Transverse colon (tissue), 4 donors: ENCODE measurements at regions not wholly inside any gene's neighbourhood (a gene's known extent, or its start where the extent isn't known, plus 50 kb on each side); places are given as distances from the start of the nearest gene placed in this dataset.

Experiments used
- DNase-seq: peaks from one replicate; pipeline ENCODE4 v3.0.0-alpha.2; 2019
- H3K27ac ChIP-seq, 4 donors: fragments of 200-600 bp; sonication (generic); 2 replicates each; pipeline ENCODE4 v1.5.1; 2016 to 2018; ENCODE audit warnings: inconsistent platforms in 4 of 4
- H3K27me3 ChIP-seq: fragments of 200-600 bp; sonication (generic); 2 replicates; pipeline ENCODE4 v1.5.1; 2017; ENCODE audit warnings: inconsistent platforms
- H3K36me3 ChIP-seq, 4 donors: fragments of 200-600 bp; sonication (generic); 2 replicates each; pipeline ENCODE4 v1.5.1; 2017 to 2019; ENCODE audit warnings: inconsistent platforms in 4 of 4
- H3K4me1 ChIP-seq, 4 donors: fragments of 200-600 bp; sonication (generic); 2 replicates each; pipeline ENCODE4 v1.5.1; 2017 to 2020; ENCODE audit warnings: inconsistent platforms in 4 of 4
- H3K4me3 ChIP-seq, 4 donors: fragments of 200-600 bp; sonication (generic); 1 replicate in 1 of 4; 2 replicates in 3 of 4; pipeline versions ENCODE4 v1.5.1 to v1.6.1; 2017 to 2019; ENCODE audit warnings: inconsistent platforms in 4 of 4
- H3K9me3 ChIP-seq, 2 donors: fragments of 200-600 bp; sonication (generic); 2 replicates each; pipeline ENCODE4 v1.5.1; 2017 to 2019; ENCODE audit warnings: inconsistent platforms in 2 of 2
- EP300 ChIP-seq: sonication (generic); formaldehyde crosslinking; IDR thresholded peaks from one replicate; pipeline ENCODE4 v1.6.1; 2017; ENCODE audit warnings: antibody characterized with exemption, low read depth
- POLR2A ChIP-seq: fragments of 450-650 bp; IDR thresholded peaks from one replicate; pipeline ENCODE4 v1.6.1; 2016; ENCODE audit warnings: antibody characterized with exemption, mild to moderate bottlenecking, moderate library complexity
- POLR2AphosphoS5 ChIP-seq, 3 donors: sonication (generic); formaldehyde crosslinking; IDR thresholded peaks; one replicate each; pipeline ENCODE4 v1.6.1; 2016; ENCODE audit warnings: antibody characterized with exemption in 3 of 3
- WGBS, 2 donors: methylation state at CpG; one replicate each; pipeline ENCODE4 v1.1.5; 2018; ENCODE audit warnings: low coverage in 1 of 2; 5-methylcytosine and 5-hydroxymethylcytosine counted together
- in situ Hi-C, 4 donors: fragments of 200-750 bp; cut with MboI; loops; one replicate each; pipeline versions ENCODE4 v1.15.0 to v1.15.1; 2017; ENCODE audit warnings: low sequenced_read_pairs in 3 of 4, low pct_ligation_motif_present in 1 of 4, low pct_unique_long_range_greater_than_20kb in 1 of 4
- intact Hi-C: fragments of 100-400 bp; cut with DNase I; formaldehyde crosslinking; loops from one replicate; pipeline ENCODE4 v1.15.1; 2023; ENCODE audit warnings: low total_unique reads
- TF ChIP-seq, protein P1 (sequence below), 5 experiments: fragments of 200-600 bp in 3 of 5; fragments of 450-650 bp in 2 of 5; sonication (generic) in 3 of 5; IDR thresholded peaks; 1 replicate in 2 of 5; 2 replicates in 3 of 5; pipeline ENCODE4 v1.5.1; 2016 to 2017; ENCODE audit warnings: antibody characterized with exemption in 5 of 5, inconsistent platforms in 3 of 5, mild to moderate bottlenecking in 2 of 5, moderate library complexity in 1 of 5

GRCh38 chr2:56671973-56672569 is 488.3 kb downstream of the CCDC85A start:
- DNase-seq: no peak
- in situ Hi-C loops (no loop called here), intact Hi-C loops (no loop called here)
- H3K4me3 ChIP-seq: no peak overlapping the region
- 60 to 70% methylated on average over 3 to 5 of the region's 5 CpGs for WGBS, 2 donors
- TF ChIP-seq POLR2A (no peak), EP300 (no peak), POLR2AphosphoS5 (IDR thresholded peaks at IDR 0.05) (no peak)
- TF ChIP-seq, protein P1, sequence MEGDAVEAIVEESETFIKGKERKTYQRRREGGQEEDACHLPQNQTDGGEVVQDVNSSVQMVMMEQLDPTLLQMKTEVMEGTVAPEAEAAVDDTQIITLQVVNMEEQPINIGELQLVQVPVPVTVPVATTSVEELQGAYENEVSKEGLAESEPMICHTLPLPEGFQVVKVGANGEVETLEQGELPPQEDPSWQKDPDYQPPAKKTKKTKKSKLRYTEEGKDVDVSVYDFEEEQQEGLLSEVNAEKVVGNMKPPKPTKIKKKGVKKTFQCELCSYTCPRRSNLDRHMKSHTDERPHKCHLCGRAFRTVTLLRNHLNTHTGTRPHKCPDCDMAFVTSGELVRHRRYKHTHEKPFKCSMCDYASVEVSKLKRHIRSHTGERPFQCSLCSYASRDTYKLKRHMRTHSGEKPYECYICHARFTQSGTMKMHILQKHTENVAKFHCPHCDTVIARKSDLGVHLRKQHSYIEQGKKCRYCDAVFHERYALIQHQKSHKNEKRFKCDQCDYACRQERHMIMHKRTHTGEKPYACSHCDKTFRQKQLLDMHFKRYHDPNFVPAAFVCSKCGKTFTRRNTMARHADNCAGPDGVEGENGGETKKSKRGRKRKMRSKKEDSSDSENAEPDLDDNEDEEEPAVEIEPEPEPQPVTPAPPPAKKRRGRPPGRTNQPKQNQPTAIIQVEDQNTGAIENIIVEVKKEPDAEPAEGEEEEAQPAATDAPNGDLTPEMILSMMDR (IDR thresholded peaks at IDR 0.05): no peak
- no peaks in the 10 kb centered on the region for H3K27me3 ChIP-seq
- H3K36me3 ChIP-seq: no peaks in the 10 kb centered on the region
- H3K4me1 ChIP-seq: no peaks in the 10 kb centered on the region
- peaks cover 6 to 11% of the 10 kb centered on the region in 2 donors for H3K9me3 ChIP-seq
- H3K27ac ChIP-seq: no peak overlapping the region

- H3K27ac ChIP-seq: no peak overlapping the region
- H3K4me3 ChIP-seq: no peak overlapping the region
- no peaks in the 10 kb centered on the region for H3K4me1 ChIP-seq
- no peaks in the 10 kb centered on the region for H3K27me3 ChIP-seq
- intact Hi-C loops: no loop called here
- H3K36me3 ChIP-seq: no peaks in the 10 kb centered on the region
- in situ Hi-C loops: no loop called here
- TF ChIP-seq, protein P1 (IDR thresholded peaks at IDR 0.05): no peak
- no peak for TF ChIP-seq EP300
- no peak for TF ChIP-seq POLR2AphosphoS5 (IDR thresholded peaks at IDR 0.05)
- no peak for TF ChIP-seq POLR2A
- H3K9me3 ChIP-seq: peaks cover 6 to 11% of the 10 kb centered on the region in 2 donors
- DNase-seq: no peak
Measured at GRCh38 chr2:56674084-56674483, 490.3 kb downstream of the CCDC85A start.

DNA sequence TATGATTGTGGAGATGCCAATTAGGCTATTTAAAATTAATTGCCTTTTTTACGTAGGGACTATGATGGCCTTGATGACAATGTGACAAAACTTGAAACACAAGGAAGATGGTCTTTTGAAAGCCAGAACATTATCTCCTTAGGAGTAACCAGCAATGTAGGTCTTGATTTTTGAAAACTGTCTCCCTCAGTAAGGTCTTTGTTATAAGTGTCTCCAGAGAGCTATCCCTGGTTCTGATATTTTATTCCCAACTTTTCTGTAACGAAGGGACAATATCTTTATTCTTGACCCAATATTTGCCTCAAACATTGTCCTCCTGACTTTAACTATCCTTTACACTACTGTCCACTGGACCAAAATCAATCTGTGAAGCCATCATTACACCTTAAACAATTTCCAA is 493.2 kb downstream of the CCDC85A start:
- Histone ChIP-seq H3K27ac (no peak overlapping the region), H3K9me3 (peaks cover 6 to 11% of the 10 kb centered on the region in 2 donors), H3K36me3 (no peaks in the 10 kb centered on the region), H3K4me1 (no peaks in the 10 kb centered on the region), H3K27me3 (no peaks in the 10 kb centered on the region), H3K4me3 (no peak overlapping the region)
- no peak for DNase-seq
- intact Hi-C loops (no loop called here), in situ Hi-C loops (no loop called here)
- 71 to 85% methylated on average over 2 of the region's 2 CpGs for WGBS, 2 donors
- TF ChIP-seq EP300: no peak
- TF ChIP-seq POLR2AphosphoS5 (IDR thresholded peaks at IDR 0.05): no peak
- TF ChIP-seq, protein P1 (IDR thresholded peaks at IDR 0.05): no peak
- no peak for TF ChIP-seq POLR2A

GRCh38 chr2:56680971-56681631 is 497.3 kb downstream of the CCDC85A start:
- in situ Hi-C loops: no loop called here
- DNase-seq: no peak
- 60 to 63% methylated on average over 3 of the region's 3 CpGs for WGBS, 2 donors

More at GRCh38 chr2:56680971-56681631, 497.3 kb downstream of the CCDC85A start:
- Histone ChIP-seq H3K4me1 (no peaks in the 10 kb centered on the region), H3K27me3 (no peaks in the 10 kb centered on the region), H3K9me3 (no peaks in the 10 kb centered on the region), H3K36me3 (no peaks in the 10 kb centered on the region), H3K4me3 (no peak overlapping the region), H3K27ac (no peak overlapping the region)
- no peak for TF ChIP-seq EP300
- TF ChIP-seq, protein P1 (IDR thresholded peaks at IDR 0.05): no peak
- TF ChIP-seq POLR2AphosphoS5 (IDR thresholded peaks at IDR 0.05): no peak
- TF ChIP-seq POLR2A: no peak
- intact Hi-C loops: no loop called here
